Testis (tissue), 2 donors: ENCODE measurements at regions not wholly inside any gene's neighbourhood (a gene's known extent, or its start where the extent isn't known, plus 50 kb on each side); places are given as distances from the start of the nearest gene placed in this dataset.

Experiments
- DNase-seq: peaks from one replicate; pipeline ENCODE4 v3.0.0-alpha.2; 2019
- H3K27ac ChIP-seq, 2 donors: fragments of 200-600 bp; sonication (generic); one replicate each; pipeline ENCODE4 v1.5.1; 2019
- H3K27me3 ChIP-seq: fragments of 200-600 bp; sonication (generic); one replicate; pipeline ENCODE4 v1.5.1; 2019
- H3K36me3 ChIP-seq: fragments of 200-600 bp; sonication (generic); one replicate; pipeline ENCODE4 v1.5.1; 2017; ENCODE audit warnings: low read depth; ENCODE audit errors: missing control alignments
- H3K4me1 ChIP-seq: fragments of 200-600 bp; sonication (generic); one replicate; pipeline ENCODE4 v1.5.1; 2019
- H3K4me3 ChIP-seq, 2 donors: fragments of 200-600 bp; sonication (generic); one replicate each; pipeline ENCODE4 v1.5.1; 2017 to 2019
- H3K9me3 ChIP-seq: fragments of 200-600 bp; sonication (generic); one replicate; pipeline ENCODE4 v1.5.1; 2017
- POLR2A ChIP-seq: fragments of 450-650 bp; IDR thresholded peaks from one replicate; pipeline ENCODE4 v1.6.1; 2017; ENCODE audit warnings: antibody characterized with exemption, mild to moderate bottlenecking, moderate library complexity
- WGBS, 2 donors: methylation state at CpG; one replicate each; pipeline ENCODE4 v1.1.5; 2018; 5-methylcytosine and 5-hydroxymethylcytosine counted together
- intact Hi-C: fragments of 100-400 bp; cut with DNase I; formaldehyde crosslinking; loops from one replicate; pipeline ENCODE4 v1.15.1; 2023; ENCODE audit warnings: low total_unique reads
- small RNA-seq, 2 donors: library from RNA; depleted of rRNA; stranded (forward); fragments of <200 nt; gene quantifications; one replicate each; pipeline ENCODE3, GENCODE V24; 2016
- TF ChIP-seq, protein P1 (sequence below), 3 experiments: fragments of 450-650 bp in 2 of 3; fragments of 200-600 bp in 1 of 3; sonication (generic) in 1 of 3; IDR thresholded peaks; one replicate each; pipeline ENCODE4 v1.5.1; 2016 to 2019; ENCODE audit warnings: antibody characterized with exemption in 3 of 3, mild to moderate bottlenecking in 2 of 3, moderate library complexity in 1 of 3

DNA sequence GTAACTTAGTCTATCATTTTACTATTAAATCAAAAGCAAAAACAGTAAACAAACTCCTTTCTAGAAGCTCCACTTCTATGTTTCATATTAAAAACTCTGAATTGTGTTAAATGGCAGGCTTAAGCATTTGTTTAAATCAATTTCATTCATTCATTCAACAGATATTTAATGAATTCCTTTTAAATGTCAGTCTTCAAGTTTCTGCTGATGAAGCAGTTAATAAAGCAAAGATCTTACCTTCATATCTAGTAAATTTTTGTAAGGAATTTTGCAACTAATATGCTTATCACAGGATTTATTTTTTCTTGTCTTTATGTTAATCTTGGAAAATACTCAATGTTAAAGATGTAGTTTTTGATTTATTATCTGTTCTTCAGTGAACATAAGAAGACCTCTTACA lies 54.1 kb upstream of the RGS18 start:
- H3K27ac ChIP-seq, result no peak overlapping the region
- no peaks in the 10 kb centered on the region for H3K9me3 ChIP-seq
- intact Hi-C loops, result no loop called here
- H3K4me3 ChIP-seq, result no peak overlapping the region
- no peaks in the 10 kb centered on the region for H3K4me1 ChIP-seq
- TF ChIP-seq POLR2A, result no peak
- TF ChIP-seq, protein P1, sequence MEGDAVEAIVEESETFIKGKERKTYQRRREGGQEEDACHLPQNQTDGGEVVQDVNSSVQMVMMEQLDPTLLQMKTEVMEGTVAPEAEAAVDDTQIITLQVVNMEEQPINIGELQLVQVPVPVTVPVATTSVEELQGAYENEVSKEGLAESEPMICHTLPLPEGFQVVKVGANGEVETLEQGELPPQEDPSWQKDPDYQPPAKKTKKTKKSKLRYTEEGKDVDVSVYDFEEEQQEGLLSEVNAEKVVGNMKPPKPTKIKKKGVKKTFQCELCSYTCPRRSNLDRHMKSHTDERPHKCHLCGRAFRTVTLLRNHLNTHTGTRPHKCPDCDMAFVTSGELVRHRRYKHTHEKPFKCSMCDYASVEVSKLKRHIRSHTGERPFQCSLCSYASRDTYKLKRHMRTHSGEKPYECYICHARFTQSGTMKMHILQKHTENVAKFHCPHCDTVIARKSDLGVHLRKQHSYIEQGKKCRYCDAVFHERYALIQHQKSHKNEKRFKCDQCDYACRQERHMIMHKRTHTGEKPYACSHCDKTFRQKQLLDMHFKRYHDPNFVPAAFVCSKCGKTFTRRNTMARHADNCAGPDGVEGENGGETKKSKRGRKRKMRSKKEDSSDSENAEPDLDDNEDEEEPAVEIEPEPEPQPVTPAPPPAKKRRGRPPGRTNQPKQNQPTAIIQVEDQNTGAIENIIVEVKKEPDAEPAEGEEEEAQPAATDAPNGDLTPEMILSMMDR (IDR thresholded peaks at IDR 0.05), result no peak
- no peaks in the 10 kb centered on the region for H3K27me3 ChIP-seq
- DNase-seq, result no peak
- no peaks in the 10 kb centered on the region for H3K36me3 ChIP-seq

DNA sequence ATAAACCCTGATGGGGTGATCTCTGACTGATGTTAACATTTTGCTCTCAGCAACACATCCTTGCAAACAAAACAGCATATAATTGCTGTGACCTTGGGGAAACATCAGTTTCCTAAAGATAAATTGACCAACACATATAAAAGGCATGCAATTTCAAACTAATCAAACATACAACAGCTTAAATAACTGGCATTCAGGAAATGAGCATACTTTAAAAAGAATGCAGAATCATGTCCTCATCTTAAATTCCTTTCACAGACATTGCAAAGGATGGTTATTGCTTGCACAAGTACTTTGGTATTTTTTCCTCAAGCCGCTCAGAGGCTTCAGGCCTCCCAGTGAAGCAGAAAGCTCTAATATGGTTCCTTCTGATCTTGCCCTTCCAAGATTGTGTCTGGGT lies 53.4 kb upstream of the RGS18 start:
- H3K27me3 ChIP-seq, result no peaks in the 10 kb centered on the region
- H3K9me3 ChIP-seq, result no peaks in the 10 kb centered on the region
- H3K4me1 ChIP-seq, result no peaks in the 10 kb centered on the region
- no peaks in the 10 kb centered on the region for H3K36me3 ChIP-seq
- TF ChIP-seq, protein P1 (IDR thresholded peaks at IDR 0.05), result no peak
- no peak for TF ChIP-seq POLR2A
- no peak overlapping the region for H3K27ac ChIP-seq
- no peak overlapping the region for H3K4me3 ChIP-seq
- WGBS, 2 donors, result 73 to 95% methylated on average over 1 of the region's 1 CpG
- intact Hi-C loops, result no loop called here
- no peak for DNase-seq

DNA sequence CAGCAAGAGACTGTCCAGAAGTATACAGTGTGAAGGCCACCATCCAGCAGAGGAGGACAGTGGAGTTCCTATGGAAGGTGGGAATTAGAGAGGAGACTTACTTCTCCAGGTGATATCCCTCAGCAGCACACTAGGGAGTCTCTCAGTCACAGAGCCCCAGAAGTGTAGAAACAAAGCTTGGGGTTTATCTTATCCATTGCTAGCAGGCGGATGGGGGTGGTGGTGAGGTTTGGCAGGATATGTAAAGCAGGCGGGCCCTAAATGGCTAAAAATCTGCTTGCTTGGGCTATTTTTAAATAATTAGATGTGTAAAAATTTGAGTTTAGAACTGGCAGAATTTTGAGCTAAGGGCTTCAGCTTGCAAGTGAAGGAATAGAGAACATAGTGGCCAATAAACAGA lies 50.1 kb upstream of the RGS18 start:
- no peak overlapping the region for H3K27ac ChIP-seq
- intact Hi-C loops, result no loop called here
- H3K4me1 ChIP-seq, result no peaks in the 10 kb centered on the region
- H3K36me3 ChIP-seq, result no peaks in the 10 kb centered on the region
- no peak for DNase-seq
- TF ChIP-seq POLR2A, result no peak
- TF ChIP-seq, protein P1 (IDR thresholded peaks at IDR 0.05), result no peak
- 66% methylated on average over 2 of the region's 2 CpGs for WGBS, 2 donors
- H3K27me3 ChIP-seq, result no peaks in the 10 kb centered on the region
- H3K4me3 ChIP-seq, result no peak overlapping the region
- H3K9me3 ChIP-seq, result no peaks in the 10 kb centered on the region

Small RNAs in the stretch of these regions (small RNA-seq; reads per million reads assigned to genes)
- gene AL139135.1 (0 reads per million in 2 donors), gene AL713866.2 (0 reads per million in 2 donors)
